ENCODE measurements at regions not wholly inside any gene's neighbourhood (a gene's known extent, or its start where the extent isn't known, plus 50 kb on each side); places are given as distances from the start of the nearest gene placed in this dataset.
A peak's percentile ranks its signal among the peaks of the same experiment; 100 is the strongest.

DNA sequence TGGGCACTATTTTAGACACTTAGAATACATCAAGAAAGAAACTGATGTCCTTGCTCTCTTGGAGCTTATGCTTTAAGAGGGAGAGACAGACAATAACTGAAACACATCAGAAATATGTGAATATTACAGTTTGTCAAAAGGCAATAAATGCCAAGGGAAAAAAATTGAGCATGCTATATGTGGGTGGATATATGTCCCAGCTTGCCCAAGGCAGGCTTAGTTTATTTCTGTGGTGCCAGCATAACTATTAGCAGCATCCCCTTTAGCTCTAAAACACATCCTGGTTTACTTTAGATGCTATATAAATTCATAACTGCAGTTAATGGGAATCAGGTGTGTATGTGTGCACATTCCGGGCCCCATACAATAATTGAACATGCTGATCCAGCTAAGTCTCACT lies 191.2 kb upstream of the PDZRN3 start:
- H3K4me1 ChIP-seq (ENCODE audit: insufficient read depth, low read length, poor library complexity, severe bottlenecking), result no peaks in the 10 kb centered on the region

DNA sequence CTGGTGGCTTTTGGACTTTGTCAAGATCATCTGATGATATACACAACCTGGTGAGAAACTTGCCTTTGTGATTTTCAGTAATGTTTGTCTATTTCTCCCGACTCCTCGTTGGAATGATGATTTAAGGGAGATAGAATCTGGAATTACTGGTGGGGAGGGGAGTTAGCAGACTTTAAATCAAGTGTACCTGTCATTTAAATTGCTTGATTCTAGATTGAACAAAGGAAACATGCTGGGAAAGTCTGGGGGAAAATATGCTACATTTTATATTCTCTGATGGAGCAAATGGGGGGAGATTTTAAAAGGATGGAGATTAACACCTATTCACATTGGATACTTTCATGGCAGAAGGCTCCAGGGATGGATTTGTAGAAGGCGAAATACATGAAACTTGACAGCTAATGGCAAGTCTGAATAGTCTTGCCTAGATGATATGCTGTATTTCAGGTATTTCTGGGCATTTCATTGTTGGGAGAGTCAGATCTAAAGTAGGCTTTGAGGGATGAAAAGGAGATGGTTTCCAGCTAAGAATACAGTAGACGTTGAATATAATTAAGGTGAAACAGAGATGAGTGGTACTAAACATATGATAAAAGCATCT lies 189.1 kb upstream of the PDZRN3 start:
- TF ChIP-seq EZH2 (IDR thresholded peaks at IDR 0.05; ENCODE audit: borderline replicate concordance, low read depth, low read length, poor library complexity, severe bottlenecking), result no peak
- TF ChIP-seq, protein P1, sequence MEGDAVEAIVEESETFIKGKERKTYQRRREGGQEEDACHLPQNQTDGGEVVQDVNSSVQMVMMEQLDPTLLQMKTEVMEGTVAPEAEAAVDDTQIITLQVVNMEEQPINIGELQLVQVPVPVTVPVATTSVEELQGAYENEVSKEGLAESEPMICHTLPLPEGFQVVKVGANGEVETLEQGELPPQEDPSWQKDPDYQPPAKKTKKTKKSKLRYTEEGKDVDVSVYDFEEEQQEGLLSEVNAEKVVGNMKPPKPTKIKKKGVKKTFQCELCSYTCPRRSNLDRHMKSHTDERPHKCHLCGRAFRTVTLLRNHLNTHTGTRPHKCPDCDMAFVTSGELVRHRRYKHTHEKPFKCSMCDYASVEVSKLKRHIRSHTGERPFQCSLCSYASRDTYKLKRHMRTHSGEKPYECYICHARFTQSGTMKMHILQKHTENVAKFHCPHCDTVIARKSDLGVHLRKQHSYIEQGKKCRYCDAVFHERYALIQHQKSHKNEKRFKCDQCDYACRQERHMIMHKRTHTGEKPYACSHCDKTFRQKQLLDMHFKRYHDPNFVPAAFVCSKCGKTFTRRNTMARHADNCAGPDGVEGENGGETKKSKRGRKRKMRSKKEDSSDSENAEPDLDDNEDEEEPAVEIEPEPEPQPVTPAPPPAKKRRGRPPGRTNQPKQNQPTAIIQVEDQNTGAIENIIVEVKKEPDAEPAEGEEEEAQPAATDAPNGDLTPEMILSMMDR (conservative IDR thresholded peaks at IDR 0.05; ENCODE audit: low read depth, low read length), result no peak
- Histone ChIP-seq H3K4me1 (ENCODE audit: insufficient read depth, low read length, poor library complexity, severe bottlenecking) (no peaks in the 10 kb centered on the region), H3K27ac (ENCODE audit: low read depth, low read length, poor library complexity, severe bottlenecking) (no peak overlapping the region), H3K27me3 (replicated peaks; ENCODE audit: insufficient read depth, low read depth, low read length, poor library complexity) (no peaks in the 10 kb centered on the region), H3K36me3 (ENCODE audit: insufficient read depth, low read length, poor library complexity, severe bottlenecking) (no peaks in the 10 kb centered on the region), H3K9me3 (ENCODE audit: low read depth, low read length, poor library complexity, severe bottlenecking) (no peaks in the 10 kb centered on the region), H3K4me3 (ENCODE audit: low read depth, low read length, poor library complexity, severe bottlenecking) (no peak overlapping the region)
- intact Hi-C loops (cut with micrococcal nuclease; ENCODE audit: unreplicated experiment), result no loop called here
- POLR2A ChIA-PET (ENCODE audit: low non-redundant PET), result no interaction called here
- DNase-seq (ENCODE audit: low spot score), result no peak
- CTCF ChIA-PET, result no interaction called here
- BruUV-seq (replicated peaks), result no TSS peak

More for the DNA sequence above, 191.2 kb upstream of the PDZRN3 start:
- H3K27ac ChIP-seq (ENCODE audit: low read depth, low read length, poor library complexity, severe bottlenecking), result no peak overlapping the region
- no TSS peak for BruUV-seq (replicated peaks)
- intact Hi-C loops (cut with micrococcal nuclease; ENCODE audit: unreplicated experiment), result no loop called here
- ChIA-PET CTCF (no interaction called here), POLR2A (ENCODE audit: low non-redundant PET) (no interaction called here)
- no peaks in the 10 kb centered on the region for H3K36me3 ChIP-seq (ENCODE audit: insufficient read depth, low read length, poor library complexity, severe bottlenecking)
- H3K4me3 ChIP-seq (ENCODE audit: low read depth, low read length, poor library complexity, severe bottlenecking), result no peak overlapping the region
- no peaks in the 10 kb centered on the region for H3K9me3 ChIP-seq (ENCODE audit: low read depth, low read length, poor library complexity, severe bottlenecking)
- DNase-seq (ENCODE audit: low spot score), result no peak
- TF ChIP-seq, protein P1 (conservative IDR thresholded peaks at IDR 0.05; ENCODE audit: low read depth, low read length), result no peak
- TF ChIP-seq EZH2 (IDR thresholded peaks at IDR 0.05; ENCODE audit: borderline replicate concordance, low read depth, low read length, poor library complexity, severe bottlenecking), result no peak
- H3K27me3 ChIP-seq (replicated peaks; ENCODE audit: insufficient read depth, low read depth, low read length, poor library complexity), result no peaks in the 10 kb centered on the region

DNA sequence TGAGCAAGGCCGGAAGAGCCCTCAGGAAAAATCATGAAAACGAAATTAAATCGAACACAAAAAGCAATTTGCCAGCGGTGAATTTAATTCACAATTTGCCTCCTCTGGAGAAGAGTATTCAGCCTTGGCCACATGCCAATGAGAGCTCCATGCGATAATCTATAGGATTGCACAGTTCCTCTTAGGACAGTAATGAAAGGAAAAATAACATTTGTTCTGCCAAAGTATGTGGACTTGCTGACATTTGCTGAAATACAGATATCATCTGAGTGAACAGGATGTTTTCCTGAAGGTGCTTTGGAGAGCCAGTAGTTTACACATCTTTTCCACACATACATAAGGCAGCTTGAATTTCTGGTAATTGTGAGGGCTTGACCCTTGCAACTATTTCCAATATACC lies 188.6 kb upstream of the PDZRN3 start:
- TF ChIP-seq, protein P1 (conservative IDR thresholded peaks at IDR 0.05; ENCODE audit: low read depth, low read length), result no peak
- no peak for TF ChIP-seq EZH2 (IDR thresholded peaks at IDR 0.05; ENCODE audit: borderline replicate concordance, low read depth, low read length, poor library complexity, severe bottlenecking)
- CTCF ChIA-PET, result no interaction called here
- intact Hi-C loops (cut with micrococcal nuclease; ENCODE audit: unreplicated experiment), result no loop called here
- Histone ChIP-seq H3K36me3 (ENCODE audit: insufficient read depth, low read length, poor library complexity, severe bottlenecking) (no peaks in the 10 kb centered on the region), H3K9me3 (ENCODE audit: low read depth, low read length, poor library complexity, severe bottlenecking) (no peaks in the 10 kb centered on the region), H3K4me1 (ENCODE audit: insufficient read depth, low read length, poor library complexity, severe bottlenecking) (no peaks in the 10 kb centered on the region), H3K27me3 (replicated peaks; ENCODE audit: insufficient read depth, low read depth, low read length, poor library complexity) (no peaks in the 10 kb centered on the region), H3K27ac (ENCODE audit: low read depth, low read length, poor library complexity, severe bottlenecking) (no peak overlapping the region), H3K4me3 (ENCODE audit: low read depth, low read length, poor library complexity, severe bottlenecking) (no peak overlapping the region)
- no TSS peak for BruUV-seq (replicated peaks)
- peak; percentile 29 for DNase-seq (ENCODE audit: low spot score)
- POLR2A ChIA-PET (ENCODE audit: low non-redundant PET), result no interaction called here
